Stimulated activated CD4-positive, alpha-beta T cell treated with anti-CD3 and anti-CD28 coated beads, Interleukin-4, amount 100 ng/mL, for 1 hour (primary cell): ENCODE measurements at regions not wholly inside any gene's neighbourhood (a gene's known extent, or its start where the extent isn't known, plus 50 kb on each side); places are given as distances from the start of the nearest gene placed in this dataset.
"Not testable (repeated sequence)": the region's sequence is repeated elsewhere in the genome, so short reads cannot be mapped to it uniquely, and the experiment has no call there.

Experiments
- DNase-seq: peaks from one replicate; pipeline ENCODE4 v3.0.0-alpha.2; 2020

DNA sequence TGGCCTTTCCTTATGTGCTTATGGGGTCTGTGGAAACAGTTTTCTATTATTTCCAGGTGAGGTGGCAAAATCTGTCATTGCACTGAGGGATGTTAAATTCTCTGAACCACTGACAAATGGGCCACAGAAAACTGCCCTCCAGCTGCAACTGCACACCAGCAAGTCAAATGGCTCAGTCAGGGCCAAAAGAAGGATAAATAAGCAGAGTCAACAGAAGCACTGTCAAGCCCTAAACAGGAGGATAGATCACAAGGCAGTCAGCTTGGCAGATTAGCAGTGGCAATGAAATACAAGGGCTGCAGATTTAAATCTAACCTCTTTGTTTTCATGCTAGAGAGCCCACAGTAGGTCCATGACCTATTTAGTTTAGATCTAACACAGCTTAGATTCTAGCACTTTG, 435.6 kb downstream of the ETS1 start:
- no peak for DNase-seq

DNA sequence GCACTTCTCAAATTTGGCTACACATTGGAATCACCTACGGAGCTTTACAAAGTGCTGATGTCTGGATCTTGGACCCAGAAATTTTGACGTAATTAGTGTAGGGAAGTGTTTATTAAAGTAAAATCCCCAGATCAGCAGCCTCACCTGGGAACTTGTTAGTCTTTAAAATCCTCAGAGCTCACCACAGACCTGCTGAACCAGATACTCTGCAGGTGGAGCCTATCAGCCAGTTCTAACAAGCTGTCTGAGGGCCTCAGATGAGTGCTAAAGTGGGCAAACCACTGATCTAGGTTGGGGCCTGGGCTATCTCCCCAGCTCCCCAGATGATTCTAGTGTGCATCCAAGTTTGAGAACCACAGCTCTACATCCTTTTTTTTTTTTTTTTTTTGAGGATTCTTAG, 436.0 kb downstream of the ETS1 start:
- no peak for DNase-seq

DNA sequence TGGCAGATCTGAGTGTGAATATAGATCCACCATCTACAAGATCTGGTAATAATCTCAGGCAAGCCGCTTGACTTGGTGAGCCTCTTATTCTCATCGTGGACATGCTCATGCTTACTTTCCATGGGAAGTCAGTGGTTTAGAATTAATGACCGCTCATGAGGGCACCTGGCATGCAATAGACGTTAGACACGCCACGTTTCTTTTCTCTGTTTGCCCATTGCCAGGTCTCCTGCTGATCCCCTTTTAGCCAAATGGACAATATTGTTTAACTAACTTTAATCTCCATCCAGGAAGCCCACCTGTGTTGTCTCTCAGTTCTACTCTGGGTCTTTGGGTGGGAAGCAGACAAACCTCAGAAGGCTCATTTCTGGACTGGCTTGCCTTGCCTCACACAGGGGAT, 439.1 kb downstream of the ETS1 start:
- DNase-seq, result no peak

DNA sequence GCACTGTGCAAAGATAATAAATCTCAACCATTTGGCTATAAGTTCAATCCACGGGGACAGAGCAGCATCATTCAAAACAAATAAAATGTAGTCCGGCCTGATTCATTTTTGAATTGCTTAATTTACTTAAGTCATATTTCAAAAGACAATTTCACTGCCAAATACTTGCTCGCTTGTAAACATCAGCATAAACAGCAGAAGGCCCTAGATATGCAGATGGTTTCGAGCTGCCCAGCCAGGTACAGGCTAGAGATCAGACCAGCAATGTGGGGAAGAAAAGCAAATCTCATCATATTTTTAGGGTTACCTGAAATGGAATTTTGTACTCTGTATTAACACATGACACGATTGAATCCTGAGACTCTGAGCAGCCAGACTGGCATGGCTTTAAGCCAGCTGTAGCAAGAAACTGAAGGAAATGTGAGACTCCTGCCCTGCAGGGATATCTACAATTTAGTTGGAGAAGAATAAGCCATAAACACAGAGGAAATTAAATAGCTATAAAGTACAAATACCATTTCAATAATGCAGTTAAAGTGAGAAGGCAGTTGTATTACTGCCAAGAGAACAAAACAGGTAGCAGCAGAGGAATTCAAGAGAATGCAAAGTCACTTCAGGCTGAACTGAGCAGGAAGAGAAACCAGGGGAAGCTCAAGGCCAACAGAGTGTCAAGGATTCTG, 440.3 kb downstream of the ETS1 start:
- no peak for DNase-seq

DNA sequence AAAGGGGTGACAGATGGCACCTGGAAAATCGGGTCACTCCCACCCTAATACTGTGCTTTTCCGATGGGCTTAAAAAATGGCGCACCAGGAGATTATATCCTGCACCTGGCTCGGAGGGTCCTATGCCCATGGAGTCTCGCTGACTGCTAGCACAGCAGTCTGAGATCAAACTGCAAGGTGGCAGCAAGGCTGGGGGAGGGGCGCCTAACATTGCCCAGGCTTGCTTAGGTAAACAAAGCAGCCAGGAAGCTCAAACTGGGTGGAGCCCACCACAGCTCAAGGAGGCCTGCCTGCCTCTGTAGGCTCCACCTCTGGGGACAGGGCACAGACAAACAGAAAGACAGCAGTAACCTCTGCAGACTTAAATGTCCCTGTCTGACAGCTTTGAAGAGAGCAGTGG, 447.1 kb downstream of the ETS1 start:
- not testable (repeated sequence) for DNase-seq

DNA sequence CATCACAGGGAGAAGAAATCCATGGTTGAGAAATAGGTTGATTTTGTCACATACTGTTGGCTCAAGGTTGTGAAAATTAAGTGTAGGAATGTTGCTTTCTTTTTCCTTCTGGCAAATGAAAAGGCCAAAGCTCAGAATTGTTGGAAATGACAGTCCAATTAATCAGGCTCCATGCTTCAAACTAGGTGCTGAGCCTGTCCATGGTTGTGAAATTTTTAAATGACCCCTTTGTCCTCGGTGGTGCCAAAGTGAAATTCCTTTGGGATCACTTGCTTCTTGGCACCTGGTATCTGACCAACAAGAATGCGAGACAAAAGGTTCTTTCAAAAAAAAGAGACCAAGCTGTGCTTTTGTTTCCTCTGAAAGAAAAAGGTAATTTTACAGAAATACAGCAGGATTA, 451.9 kb downstream of the ETS1 start:
- no peak for DNase-seq

DNA sequence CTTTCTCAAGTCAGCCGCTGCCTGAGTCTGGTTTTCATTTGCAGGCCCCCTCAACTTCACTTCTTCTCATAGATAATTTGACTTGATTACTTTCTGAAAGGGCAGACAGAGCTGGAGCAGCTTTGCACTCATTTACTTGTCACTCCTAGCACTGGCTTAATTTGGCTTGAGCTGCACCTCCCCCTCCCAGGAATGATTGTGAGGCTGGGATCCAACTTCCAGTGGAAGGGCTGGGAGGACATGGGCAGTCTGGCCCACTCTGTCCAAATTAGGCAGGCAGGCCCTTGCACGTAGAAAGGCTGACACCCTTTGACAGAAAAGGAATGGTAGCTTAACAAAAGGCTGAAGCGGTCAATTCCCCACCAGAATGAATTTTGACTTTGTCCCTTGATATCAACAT, 453.9 kb downstream of the ETS1 start:
- no peak for DNase-seq

DNA sequence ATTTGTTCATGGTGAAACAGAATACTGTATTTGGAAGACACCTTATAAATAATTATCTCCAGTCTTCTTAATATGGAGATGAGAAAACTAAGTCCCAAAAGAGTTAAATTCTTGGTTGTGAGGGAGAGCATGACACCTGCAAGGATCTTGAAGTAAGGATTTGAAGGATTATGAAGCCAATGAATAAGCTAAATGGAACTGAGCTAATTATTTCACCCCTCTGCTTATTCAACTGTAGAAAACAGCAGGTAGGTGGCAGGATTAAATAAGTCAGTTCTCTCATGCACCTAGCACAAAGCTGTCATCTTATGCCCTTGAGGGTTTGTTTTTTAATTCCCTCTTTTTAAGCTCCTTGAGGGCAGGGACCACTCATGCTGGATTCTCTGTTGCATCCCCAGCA, 457.3 kb downstream of the ETS1 start:
- DNase-seq, result no peak

DNA sequence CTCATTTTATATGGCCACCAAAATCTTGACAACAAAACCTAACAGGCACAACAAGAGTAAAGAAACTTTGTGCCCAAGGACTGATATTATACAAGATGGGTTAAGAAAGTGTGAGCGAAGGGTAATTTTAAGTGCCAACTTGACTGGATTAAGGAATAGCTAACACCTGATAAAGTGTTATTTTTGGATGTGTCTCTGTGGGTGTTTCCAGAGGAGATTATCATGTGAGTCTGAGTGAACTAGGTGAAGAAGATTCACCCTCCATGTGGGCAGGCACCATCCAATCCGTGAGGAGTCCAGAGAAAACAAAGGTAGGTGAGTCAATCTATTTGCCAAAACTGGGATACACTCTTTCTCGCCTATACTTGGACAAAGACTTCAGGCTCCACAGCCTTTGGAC, 461.6 kb downstream of the ETS1 start:
- DNase-seq, result no peak

DNA sequence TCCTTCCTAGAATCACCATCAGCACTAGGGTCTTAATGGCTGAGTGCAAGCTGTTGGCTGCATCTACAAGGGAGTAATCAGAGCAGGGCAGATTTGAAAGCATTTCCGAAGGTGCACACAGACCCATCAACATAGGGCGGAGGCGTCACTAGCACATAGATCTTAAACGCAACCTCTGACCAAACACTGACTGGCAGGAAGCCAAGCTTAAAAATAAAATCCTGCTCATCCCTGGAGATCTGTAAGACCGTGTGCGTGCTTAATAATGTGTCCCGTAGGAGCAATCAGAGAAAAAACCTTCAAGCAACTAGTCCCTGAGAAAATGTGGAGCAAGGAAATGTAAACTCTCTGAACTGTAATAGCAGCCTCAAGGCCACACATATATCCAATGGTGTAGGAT, 470.5 kb downstream of the ETS1 start:
- DNase-seq, result no peak

DNA sequence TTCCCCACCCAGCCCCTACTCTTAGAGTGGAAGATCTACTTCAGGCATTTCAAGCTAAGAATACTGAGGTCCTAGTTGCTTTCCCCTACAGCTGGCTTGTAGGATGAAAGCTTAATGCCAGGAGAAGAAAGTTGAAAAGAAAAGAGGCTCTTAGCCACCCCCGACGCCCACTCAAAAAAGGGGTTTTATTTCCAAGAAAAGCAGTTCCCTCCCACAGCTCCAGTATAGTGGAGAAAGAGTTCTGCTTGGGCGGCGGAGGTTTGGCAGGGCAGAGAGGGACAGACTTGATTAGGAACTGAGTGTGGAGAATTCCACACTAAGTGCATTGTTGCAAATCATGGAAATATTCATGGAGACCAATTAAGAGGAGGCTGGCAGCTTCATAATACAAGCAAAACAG, 470.9 kb downstream of the ETS1 start:
- no peak for DNase-seq

DNA sequence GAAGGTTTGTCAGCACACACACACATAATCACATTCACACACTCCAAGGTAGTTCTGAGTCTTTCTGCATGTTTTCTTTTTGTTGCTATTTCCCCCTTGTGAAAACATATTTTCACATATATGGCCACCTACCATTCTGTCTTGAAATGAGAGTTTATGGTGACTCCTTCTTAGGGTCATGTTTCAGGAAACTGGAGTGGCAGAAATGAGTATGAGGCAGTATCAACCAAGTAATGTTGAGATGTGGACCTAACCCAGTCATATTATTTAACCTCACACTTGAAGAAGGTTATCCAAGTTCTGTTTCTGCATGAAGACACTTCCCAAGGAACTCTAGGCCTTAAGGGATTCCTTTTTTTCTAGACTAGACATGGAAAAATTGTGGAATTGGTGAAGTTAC, 481.4 kb downstream of the ETS1 start:
- no peak for DNase-seq

DNA sequence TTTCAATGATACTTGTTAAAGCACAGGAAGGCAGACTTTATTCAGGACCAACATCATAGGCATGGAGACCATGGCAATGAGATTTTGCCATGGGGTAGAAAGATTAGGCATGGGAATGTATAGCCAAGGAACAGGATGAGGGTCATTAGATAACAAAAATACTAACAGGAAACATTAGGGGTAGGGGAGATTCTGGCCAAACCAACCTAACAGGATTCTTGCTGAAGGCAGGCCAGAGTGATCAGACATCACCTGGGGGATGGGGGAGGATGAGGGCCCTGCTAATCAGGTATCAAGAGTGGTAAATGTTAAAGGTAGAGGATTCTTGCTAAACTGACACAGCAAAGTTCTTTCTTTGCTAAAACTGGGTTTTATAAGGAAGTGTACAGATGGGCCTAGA, 481.8 kb downstream of the ETS1 start:
- DNase-seq, result no peak

DNA sequence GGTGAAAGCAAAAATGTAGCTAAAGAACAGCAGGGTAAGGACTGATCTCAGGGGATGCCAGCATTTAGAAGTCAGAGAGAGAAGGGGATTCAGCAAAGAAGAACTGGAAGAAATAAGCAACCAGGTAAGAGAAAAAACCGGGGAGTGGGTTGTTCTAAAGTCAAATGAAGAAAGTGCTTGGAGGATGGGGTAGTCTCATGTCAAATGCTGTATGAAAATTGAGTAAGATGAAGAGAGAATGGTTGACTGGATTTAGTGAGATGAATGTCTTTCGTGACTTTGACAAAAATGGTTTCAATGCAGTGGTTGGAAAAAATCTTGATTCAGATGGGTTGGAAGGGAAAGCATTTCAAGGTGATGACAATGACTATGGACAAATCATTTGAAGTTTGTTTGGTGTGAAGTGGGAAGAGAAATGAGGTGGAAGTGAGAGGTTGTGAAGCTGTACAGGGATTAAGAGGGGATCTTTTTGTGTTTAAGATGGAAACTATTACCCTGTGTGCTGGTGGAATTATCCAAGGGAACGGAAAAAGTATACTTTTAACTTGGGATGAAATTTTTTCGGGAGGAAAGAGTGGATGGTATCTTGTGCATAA, 484.0 kb downstream of the ETS1 start:
- DNase-seq, result no peak

DNA sequence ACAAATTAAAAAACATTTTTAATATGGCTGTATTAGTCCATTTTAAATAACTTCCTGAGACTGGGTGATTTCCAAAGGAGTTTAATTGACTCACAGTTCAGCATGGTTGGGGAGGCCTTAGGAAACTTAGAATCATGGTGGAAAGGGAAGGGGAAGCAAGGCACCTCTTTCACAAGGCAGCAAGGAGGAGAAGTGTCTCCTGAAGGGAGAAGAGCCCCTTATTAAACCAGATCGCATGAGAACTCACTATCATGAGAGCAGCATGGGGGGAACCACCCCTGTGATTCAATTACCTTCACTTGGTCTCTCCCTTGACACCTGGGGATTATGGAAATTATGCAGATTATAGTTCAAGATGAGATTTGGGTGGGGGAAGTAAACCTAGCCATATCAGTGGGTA, 488.6 kb downstream of the ETS1 start:
- no peak for DNase-seq

DNA sequence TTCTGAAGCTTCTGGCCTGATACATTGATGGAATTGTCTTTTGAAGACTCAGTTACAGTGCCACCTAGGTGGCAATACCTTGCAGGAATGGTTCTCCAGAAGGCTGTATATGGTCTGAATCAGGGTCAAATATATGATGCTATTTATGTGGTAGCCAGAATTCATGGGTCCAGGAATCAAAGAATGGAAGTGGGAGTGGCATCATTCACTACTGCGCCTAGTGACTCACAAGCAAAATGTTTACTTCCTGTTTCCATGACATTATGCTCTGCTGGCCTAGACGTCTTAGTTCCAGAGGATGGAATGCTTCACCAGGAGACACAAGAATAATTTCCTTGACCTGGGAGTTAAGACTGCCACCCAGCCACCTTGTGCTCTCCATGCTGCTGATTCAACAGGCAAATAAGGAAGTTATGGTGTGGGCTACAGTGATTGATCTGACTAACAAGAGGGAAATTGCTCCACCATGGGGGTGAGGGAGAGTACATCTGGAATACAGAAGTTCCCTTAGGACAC, 491.8 kb downstream of the ETS1 start:
- no peak for DNase-seq

DNA sequence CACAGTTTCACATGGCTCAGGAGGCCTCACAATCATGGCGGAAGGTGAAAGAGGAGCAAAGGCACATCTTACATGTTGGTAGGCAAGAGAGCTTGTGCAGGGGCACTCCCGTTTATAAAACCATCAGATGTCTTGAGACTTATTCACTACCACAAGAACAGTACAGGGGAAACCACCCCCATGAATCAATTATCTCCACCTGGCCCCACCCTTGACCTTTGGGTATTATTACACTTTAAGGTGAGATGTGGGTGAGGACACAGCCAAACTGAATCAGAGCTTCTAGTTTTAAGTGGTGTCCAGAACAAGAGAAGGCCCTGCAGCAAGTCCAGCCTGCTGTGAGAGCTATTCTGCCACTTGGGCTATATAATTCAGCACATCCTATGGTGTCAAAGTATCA, 493.7 kb downstream of the ETS1 start:
- no peak for DNase-seq

DNA sequence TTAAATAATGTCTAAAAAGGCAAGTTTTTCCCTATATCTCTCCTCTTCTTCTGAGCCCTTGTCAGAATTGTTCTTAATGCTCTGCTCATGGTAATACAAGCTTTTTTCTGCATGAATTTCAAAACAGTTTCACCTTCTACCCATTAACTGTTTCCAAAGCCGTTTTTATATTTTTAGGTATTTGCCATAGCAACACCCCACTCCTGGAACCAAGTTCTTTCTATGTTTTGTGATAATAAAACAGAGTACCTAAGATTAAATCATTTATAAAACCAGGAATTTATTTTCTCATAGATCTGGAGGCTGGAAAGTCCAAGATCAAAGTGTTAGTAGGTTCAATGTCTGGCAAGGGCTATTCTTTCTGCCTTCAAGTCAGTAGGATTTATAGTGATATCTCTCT, 497.4 kb downstream of the ETS1 start:
- no peak for DNase-seq

DNA sequence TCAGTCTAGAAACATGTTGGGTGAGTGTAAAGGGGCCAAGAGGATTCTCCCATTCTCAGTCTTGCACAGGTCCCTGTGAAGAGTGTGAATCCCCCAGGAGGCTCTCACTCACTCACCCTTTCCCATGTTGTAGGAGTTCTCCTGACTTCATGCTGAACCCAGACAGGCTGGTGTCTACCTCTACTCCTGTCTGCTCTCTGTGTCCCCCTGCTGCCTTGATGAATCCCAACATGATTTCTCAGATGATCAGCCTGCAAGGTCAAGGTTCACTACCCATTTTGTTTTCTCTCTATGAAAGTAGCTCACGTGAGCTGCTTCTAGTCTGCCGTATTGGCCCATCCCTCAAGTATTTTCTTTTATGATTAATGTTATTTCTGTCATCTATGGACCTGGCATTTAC, 500.6 kb downstream of the ETS1 start:
- DNase-seq, result no peak

DNA sequence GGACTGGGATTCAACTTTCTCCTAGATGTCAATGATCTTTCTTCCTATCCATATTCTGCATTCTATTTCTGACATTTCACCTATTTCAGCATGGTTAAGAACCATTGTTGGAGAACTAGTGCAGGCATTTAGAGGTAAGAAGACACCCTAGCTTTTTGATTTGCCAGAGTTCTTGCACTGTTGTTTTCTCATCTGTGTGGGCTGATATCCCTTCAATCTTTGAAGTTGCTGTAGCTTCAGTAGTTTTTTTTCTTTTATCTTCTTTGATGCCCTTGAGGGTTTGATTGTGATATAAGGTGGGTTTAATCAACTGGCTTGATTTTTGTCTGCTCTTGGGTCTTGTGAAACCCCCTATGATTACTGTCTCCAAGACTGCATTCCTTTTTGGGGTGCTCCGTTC, 502.1 kb downstream of the ETS1 start:
- no peak for DNase-seq

DNA sequence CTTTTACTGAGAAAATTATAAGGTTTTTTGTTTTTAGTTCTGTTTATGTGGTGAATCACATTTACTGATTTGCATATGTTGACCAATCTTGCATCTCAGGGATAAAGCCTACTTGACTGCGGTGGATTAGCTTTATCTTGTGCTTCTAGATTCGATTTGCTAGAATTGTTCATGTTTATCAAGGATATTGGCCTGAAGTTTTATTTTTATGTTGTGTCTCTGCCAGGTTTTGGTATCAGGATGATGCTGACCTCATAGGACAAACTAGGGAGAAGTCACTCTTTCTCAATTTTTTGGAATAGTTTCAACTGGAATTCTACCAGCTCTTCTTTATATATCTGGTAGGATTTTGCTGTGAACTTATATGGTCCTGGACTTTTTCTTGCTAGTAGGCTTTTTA, 504.8 kb downstream of the ETS1 start:
- no peak for DNase-seq

DNA sequence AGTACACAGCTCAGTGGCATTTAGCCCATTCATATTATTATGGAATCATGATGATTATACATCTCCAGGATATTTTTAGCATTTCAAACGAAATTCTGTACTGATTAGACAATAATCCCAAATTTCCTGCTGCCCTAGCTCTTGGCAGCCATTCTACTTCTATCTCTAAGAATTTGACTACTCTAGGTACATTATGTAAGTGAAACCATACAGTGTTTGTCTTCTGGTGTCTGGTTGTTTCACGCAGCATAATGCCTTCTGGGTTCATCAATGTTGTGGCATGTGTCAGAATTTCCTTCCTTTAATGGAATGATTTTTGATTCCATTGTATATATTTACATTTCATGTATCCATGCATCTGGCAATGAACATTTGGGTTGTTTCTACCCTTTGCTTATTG, 517.7 kb downstream of the ETS1 start:
- DNase-seq, result no peak

DNA sequence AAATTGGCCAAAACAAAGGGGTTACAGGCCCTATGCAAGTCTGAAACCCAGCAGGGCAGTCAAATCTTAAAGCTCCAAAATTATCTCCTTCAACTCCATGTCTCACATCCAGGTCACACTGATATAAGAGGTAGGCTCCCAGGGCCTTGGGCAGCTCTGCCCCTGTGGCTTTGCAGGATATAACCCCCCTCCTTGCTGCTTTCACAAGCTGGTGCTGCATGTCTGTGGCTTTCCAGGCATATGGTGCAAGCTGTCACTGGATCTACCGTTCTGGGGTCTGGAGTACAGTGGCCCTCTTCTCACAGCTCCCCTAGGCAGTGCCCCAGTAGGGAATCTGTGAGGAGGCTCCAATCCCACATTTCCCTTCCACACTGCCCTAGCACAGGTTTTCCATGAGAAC, 519.6 kb downstream of the ETS1 start:
- DNase-seq, result no peak

DNA sequence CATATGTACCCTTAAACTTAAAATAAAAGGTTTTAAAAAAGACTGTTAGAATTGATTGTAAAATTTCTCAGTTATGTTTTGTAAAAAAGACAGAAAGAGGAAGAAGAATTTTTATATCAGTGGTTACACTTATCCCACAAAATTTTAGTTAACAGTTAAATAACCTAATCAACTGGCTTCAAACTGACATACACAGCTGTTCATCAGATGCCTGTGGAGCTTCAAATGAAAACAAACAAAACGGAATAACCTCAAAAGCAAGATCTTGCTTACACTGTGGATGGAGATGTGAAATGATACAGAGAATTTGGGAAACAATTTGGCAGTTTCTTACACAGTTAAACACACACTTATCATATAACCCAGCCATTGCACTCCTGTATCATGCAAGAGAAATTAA, 521.0 kb downstream of the ETS1 start:
- no peak for DNase-seq

DNA sequence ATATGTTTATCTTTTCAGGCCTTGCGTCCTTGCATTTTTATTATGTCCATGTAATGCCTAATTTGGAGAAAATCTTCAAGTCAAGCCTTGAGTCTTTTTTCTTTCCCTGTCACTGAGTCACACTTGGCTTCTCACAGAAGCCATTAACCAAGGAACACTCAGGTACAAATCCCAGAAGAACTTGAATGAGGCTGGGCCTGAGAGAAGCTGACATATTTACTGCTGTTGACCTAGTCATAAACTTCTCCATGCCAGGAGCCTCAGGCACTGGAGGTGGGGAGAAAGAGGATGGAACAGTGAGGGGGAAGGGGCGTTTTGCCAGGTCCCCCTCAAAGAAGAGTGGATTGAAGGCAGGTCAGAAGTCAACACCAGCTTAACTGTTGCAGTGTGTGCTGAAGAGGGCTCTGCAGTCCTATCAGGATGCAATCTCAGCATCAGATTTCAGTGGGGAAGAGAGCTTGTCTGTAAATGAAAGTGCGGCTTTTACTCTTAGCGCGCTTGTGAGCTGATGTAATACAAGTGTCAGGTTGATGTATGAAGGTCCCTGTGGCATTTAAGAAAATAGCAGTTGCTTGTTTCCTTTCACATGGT, 526.0 kb downstream of the ETS1 start:
- no peak for DNase-seq
